ENCODE measurements at regions not wholly inside any gene's neighbourhood (a gene's known extent, or its start where the extent isn't known, plus 50 kb on each side); places are given as distances from the start of the nearest gene placed in this dataset.
"Not testable (repeated sequence)": the region's sequence is repeated elsewhere in the genome, so short reads cannot be mapped to it uniquely, and the experiment has no call there.

DNA sequence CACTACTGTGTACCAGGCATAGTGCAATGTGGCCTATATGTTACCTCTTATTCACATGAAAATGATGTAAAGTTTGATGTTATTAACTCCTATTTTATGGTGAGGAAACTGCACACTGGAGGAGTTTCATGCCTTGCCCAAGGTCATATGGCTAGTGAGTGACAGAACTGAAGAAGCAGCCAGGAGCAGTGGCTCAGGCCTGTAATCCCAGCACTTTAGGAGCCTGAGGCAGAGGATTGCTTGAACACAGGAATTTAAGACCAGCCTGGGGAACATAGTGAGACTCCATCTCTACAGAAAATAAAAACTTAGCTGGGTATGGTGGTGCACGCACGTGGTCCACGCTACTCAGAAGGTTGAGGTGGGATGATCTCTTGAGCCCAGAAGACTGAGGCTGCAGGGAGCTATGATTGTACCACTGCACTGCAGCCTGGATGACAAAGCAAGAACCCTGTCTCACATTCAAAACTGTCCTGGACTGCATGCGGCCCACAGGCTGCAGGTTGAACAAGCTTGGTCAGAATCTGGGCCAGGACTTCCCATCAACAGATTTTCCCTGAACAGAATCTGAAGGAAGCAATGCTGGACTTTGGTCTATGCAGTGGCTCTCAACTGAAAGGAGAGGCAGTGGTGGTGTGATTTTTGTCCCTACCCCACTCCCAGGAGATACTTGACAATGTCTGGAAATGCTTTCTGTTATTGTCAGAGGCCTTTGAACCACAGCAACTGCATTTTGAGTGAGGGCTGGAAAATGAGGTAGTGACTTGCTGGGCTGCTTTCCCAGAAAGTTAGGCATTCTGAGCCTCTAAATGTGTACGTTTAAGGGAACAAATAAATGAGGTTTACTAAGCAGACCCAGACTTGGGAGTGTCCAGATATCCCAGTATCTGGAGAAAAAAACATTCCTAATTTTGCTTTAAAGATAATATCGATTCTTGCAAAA lies 479.5 kb downstream of the TMEM114 start:
- no peak for DNase-seq (ENCODE audit: low read depth)

DNA sequence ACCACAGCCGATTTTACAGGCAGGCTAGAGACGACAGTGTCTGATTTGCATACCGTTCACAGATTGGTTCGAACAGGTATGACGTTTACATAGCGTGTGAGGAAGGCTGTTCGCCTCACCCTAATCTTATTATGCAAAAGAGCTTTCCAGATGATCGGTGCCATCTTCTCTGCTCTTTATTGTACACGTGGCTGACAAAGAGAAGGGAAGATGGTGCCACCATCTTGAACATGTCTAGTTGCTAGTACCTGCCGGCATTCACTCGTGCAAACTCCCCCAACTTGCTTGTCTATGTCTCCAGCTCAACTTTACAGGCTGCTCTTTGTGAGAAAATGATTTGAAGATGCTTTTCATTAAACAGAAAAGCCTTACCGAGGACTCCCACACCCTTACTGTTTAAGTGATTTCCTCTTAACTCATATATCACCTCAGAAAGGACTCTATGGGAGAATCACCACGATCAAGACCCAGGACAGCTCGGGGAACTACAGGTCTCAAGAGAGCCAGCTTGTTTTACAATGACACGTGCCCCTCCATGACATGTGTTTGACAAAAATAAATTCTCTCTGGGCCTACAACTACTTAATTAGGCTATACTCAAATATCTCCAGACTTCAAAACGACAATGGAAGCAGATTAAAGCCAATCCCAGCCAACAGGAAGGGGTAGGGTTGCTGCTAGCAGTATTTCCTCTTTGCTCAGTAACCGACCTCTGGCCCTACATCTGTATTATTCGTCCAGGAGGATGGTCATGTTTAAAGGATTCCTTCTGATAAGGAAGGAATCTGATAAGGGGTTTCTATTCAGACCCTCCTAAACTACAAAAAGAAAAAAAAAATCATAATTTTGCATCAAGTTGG lies 480.6 kb downstream of the TMEM114 start:
- no peak for DNase-seq (ENCODE audit: low read depth)

DNA sequence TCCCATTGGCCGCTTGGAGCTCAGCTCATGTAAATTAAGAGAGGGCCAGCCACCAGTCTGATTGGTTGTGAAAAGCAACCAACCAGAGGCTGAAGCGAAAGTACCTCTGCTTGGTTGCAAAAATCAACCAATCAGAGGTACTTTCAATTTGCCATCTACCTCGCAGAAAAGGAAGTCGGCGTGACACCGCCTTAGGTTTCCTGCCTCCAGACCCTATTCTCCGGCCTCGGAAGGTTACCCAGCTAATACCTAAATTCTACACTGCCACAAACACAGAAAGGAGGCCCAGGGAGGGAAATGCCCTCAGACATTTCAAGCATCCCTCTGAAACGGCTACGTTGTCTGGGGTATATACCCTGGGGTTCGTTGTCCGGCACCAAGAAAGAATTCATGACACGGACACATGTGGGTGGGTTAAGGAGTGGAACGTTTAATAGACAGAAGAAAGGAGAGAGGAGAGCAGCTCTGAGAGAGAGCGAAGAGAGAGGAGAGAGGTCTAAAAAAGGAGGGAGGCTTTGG lies 481.3 kb downstream of the TMEM114 start:
- DNase-seq (ENCODE audit: low read depth): no peak

DNA sequence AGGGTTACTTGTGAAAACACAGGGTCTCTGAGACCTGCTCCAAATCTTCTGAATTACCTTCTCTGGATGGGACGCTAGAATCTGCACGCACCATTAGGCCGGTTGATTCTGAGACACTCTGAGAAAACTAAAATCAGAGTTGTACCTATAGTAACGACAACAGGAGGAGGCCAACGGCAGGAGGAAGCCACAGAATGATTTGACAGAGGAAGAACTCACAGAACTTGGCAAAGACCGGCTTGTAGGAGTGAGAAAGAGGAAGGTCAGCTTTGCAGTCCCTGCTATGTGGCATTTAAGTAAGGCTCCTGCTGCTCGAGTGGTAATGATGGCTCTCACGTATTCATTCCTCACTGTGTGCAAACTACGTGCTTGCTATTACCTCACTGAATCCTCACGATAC lies 483.0 kb downstream of the TMEM114 start:
- no peak for DNase-seq (ENCODE audit: low read depth)

DNA sequence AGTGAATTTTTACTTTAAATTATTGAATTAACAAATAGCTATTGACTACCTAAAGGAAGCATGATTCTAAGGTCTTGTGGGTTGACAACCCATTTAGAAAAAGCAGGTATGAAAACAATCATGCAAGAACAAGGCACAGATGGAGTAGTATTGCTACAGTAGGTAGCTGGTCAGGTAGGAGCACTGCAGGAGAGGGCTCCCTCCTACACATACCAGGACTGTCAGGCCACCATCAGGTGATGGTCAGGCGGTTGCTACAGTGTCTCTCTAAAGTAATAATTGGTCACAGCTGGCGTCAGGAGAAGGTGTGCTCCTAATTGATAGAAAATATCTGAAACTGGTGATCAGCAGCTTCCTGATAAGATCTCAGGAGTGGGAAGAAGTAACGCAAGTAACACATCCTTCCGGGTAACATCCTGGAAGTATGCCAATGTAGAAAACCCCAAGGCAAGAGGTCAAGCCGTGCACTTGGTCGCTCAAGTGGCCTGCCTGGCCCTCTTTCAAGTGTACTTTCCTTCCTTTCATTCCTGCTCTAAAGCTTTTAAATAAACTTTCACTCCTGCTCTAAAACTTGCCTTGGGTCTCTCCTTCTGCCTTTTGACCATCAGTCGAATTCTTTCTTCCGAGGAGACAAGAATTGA lies 486.5 kb downstream of the TMEM114 start:
- no peak for DNase-seq (ENCODE audit: low read depth)

DNA sequence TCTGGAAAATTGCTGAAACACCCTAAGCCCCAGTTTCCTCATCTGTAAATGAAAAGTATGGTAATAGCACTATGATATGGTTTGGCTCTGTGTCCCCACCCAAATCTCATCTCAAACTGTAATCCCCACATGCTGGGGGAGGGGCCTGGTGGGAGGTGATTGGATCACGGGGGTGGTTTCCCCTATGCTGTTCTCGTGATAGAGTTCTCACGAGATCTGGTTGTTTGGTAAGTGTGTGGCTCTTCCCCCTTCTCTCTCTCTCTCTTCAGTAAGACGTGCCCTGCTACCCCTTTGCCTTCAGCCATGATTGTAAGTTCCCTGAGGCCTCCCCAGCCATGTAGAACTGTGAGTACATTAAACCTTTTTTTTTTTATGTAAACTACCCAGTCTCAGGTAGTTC lies 490.7 kb downstream of the TMEM114 start:
- DNase-seq (ENCODE audit: low read depth): no peak

DNA sequence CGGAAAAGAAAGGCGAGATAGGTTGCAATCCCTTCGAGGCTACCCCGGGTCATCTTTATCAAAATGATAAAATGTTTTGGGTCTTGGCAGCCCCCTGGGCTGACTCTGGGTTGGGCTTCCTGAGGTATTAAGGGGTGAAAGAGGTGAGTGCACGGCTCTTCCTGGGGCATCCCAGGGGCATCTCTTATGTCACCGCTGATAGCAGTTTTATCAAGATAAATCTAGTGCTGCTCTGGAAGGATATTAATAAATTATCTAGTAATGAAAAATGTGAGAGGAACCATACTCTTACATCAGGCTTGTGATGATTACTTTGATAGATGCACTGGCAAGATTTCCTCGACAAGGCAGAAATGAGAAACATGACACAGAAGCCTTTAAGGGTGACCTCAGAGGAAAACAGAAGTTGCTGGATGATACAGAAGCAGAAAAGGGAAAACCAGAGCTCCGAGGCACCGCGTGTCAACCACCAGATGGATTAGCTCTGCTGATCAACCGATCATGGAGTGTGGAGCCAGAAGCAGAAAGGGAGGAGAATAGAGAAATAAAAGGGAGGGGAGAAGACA lies 491.3 kb downstream of the TMEM114 start:
- no peak for DNase-seq (ENCODE audit: low read depth)

DNA sequence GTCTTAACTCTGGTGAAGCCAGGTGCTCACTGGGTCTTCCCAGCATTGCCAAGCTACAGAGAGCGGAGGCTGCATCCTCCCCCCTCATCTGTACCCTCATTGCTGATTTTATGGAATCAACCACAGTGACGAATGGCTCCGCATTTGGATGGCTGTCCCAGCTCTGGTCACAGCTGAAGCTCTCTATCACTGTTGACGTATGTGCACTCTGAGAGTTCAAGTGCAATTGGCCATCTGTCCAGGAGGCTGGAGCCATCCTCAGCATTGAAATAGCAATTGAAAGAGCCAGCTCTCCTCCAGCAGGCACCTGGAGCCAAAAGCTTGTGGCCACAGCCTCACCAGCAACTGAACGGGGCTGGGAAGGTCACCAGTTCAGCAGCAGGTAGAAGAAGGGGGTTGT lies 494.1 kb downstream of the TMEM114 start:
- DNase-seq (ENCODE audit: low read depth): no peak

DNA sequence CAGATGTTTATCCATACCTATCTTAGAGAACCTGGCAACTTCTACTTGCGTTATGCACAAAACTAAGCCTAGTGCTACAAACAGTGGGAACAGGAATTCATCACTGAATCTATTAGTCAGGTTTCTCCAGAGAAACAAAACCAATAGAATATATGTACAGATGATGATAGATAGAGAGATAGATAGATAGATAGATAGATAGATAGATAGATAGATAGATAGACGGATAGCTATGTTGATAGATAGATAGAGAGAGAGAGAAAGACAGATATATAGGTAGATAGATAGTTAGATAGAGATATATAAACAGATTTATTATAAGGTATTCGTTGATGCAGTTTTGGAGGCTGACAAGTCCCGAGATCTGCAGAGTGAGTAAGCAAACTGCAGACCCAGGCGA lies 495.6 kb downstream of the TMEM114 start:
- no peak for DNase-seq (ENCODE audit: low read depth)

DNA sequence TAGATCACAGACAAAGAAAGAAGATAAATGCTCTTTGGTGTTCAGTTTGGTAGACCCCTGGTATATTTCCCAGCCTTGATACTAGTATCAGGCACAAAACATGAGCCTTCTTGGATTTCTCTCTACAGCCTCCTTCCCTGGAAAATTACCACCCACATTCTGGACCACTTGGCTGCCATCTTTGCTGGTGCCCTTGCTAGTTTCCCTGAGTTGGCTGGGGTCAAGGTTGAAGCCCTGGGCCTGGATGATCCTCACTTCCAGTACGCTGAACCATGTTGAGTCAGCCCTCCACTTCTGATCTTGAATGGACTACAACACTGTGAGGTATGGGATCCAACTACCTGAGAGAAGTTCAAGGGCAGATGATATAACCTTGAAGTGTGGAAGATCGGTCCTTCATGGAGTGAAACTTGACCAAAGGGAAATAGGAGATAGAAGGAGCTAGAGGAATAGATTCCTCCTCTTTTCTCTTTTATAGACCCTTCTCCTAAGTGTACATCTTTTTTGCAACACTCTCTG lies 501.4 kb downstream of the TMEM114 start:
- no peak for DNase-seq (ENCODE audit: low read depth)

DNA sequence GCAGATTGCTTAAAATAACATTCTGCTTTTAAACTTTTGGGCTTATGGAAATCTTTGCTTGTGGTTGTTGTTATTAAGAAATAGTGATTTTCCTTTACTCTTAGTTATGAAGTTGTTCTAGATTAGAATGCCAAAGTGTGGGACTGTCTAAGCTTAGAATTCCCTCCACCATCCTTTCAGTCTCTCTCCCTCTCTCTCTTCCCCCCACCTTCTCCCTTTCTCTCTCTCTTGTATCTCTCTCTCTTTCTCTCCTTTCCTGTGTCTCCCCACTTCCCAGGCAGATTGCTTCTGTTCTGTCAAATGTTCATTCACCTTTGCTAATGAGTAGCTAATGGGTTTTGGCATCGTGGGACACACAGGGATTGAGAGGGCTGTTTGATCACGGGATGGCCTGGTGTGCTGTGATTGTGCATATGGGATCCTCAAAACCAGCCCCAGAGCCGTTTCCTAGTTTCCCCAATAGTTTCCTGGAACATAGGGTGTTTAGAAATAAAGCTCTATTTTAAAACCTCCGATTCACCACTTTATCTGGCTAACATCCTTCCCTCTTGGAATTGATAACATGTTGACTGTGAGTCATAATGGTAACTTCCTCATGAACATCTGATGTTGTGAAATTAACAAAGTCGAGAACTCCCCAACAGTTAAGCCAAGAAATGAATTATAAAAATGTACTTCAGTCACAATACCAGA lies 502.6 kb downstream of the TMEM114 start:
- DNase-seq (ENCODE audit: low read depth): no peak

DNA sequence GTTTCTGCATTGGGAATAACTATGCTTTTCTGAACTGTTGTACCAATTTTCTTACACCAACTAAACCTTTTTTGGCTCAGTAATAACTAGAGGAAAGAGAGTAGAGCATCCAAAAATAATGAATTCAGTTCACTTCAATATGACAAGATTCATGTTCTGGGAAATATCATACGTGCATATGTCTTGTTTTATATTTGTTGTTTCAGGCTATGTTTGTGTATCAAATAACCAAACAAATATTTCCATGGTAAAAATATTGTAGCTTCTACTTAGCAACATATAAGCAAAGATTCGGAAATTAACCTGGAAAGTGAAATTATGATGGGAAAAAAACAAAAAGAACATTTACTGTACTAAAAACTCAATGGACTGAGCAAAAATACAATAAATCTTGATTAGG lies 503.2 kb downstream of the TMEM114 start:
- DNase-seq (ENCODE audit: low read depth): no peak

DNA sequence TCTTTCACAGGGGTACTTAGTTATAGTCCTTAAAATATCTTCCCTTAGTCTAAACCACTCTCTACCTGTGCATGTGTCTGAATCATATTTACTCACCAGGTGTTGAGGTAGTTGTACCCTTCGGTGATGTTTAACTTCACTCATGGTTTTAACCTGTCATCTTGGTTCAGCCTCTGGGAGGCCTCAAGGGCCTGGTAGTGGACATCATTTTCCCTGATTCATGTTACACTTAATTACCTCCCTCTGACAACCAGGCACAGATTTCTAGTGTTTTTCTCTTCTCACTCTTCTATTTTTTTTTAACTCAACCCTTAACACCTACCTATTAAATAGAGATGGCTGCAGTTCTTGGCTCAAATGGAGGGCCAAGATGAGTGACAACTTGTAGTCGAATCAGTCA lies 505.4 kb downstream of the TMEM114 start:
- no peak for DNase-seq (ENCODE audit: low read depth)

DNA sequence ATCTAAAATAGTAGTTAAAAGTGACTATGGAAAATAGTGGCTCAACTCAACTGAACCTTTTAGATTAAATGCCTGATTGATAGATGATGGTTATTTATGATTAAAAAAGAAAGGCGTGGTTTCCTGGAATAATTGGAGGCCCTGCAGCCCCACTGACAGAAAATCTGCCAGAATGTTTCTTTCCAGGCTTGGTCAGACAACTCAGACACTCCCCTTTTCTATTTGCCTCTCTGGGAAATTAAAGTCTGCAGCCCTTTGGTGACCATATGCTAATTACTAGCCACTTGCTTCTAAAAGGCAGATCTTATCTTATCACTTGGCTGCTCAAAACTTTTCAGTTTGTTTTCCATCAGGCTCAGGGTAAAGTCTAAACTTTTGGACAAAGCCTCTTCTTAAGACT lies 506.0 kb downstream of the TMEM114 start:
- no peak for DNase-seq (ENCODE audit: low read depth)

DNA sequence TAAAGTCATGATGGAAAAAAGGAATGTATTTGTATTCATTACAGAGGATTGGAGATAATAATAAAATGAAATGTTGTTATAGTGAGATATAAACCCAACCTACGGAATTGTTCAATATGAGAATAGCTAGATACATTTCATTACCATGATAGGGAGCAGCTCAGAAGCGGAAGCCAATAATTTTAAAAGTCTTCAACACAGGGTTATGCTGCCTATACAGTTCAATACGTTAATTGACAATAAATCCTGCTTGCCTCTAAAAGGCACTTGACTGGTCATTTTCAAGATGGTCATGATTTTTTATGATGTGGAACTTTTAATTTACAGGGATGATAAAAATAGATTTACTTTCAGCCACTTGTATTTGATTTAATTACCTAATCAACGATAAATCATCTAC lies 506.8 kb downstream of the TMEM114 start:
- DNase-seq (ENCODE audit: low read depth): no peak

DNA sequence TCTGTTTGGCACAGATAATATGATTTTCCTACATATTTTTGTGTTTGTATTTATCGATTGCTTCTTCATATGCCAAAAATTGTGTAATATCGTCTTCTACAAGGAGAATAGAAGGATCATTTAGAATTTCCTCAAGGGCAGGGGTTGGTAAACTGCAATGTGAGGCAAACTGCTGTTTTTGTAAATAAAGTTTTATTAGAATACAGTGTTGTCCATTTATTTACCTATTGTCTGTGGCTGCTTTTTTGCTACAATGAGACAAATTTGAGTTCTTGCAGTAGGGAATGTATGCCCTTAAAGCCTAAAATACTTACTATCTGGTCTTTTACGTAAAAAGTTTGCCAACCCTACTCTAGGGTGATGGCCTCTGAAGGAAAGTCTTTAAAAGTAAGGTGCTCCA lies 509.5 kb downstream of the TMEM114 start:
- DNase-seq (ENCODE audit: low read depth): no peak

DNA sequence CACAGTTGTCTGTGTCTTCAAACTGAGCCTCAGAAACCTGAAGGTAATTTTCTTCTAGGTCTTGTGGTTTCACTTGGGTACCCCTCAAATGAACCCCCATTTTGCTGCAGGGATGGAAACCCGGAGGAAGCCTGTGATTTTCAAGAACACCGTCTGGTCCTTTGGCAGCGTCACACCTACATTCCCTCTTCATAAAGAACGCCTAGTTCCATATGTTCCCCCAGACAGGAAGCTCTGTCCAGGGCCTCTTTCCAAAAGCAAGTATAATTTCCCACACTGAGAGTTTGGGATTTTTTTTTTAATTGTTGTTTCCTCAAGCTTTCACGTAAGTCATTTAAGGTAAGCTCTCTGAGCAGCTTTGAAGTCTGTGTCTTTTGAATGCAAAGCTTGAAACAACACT lies 515.0 kb downstream of the TMEM114 start:
- DNase-seq (ENCODE audit: low read depth): no peak

DNA sequence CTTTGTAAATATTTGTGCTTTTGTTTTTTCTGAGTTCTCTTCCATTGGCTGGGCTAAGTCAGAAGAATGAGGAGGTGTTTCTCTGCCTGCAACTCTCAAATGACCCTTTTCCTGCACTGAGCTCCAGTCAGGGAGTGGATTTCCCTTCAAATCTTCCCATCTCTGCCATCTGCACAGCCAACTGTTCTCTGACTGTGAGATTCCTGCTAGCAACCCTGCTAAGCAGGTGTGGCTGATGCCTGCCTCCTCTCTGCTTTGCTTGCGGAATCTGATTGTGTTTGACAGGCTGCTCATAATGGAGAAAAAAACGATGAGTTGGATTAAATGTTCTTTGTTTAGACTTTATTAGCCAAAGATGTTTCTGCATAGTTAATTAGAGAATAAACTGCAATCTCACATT lies 519.8 kb downstream of the TMEM114 start:
- DNase-seq (ENCODE audit: low read depth): no peak

DNA sequence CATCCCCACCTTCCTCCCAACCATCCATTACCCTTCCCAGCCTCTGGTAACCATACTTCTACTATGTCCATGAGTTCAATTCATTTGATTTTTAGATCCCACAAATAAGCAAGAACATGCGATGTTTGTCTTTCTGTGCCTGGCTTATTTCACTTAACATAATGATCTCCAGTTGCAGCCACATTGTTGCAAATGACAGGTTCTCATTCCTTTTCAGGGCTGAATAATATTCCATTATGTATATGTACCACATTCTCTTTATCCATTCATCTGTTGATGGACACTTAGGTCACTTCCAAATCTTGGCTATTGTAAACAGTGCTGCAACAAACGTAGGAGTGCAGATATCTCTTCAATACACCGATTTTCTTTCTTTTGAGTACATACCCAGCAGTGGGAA lies 522.1 kb downstream of the TMEM114 start:
- DNase-seq (ENCODE audit: low read depth): not testable (repeated sequence)

DNA sequence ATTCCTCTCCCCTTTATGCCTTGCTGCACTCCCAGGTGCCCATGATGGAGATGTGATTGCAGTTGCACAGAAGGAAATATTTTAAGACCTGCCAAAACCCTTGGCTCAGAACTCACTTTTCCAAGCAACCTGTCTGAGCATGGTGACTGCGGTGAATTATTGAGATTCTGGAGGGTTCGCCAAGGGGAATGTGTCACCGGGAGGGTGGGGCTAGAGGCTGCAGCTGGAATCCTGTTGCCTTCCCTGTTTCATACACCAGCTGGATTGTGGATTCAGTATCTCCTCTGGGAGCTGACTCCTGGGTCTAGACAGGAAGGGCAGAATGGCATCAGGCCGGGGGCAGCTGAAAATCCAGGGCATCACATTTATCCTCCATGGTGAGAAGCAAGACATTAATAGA lies 527.2 kb downstream of the TMEM114 start:
- DNase-seq (ENCODE audit: low read depth): no peak

DNA sequence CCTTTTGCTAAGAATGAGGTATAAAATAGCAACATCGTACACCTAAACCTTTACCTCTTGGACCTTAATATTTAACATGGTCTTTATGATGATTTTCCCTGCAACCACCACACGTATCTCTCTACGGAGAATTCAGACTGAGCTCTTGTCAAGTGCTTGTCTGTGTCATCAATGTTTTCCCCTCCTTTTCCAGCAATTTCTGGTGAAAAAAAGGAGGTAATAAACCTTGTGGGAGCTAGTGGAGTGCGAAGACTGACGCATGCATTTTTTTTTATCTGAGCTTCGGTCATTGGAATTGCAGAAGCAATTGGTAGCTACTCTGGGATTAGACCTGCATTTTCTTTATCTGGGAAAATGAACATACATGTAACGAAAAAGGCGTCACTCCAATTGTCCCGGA lies 527.6 kb downstream of the TMEM114 start:
- no peak for DNase-seq (ENCODE audit: low read depth)

Data from iris pigment epithelial cell (primary cell).